ENCODE measurements at regions not wholly inside any gene's neighbourhood (a gene's known extent, or its start where the extent isn't known, plus 50 kb on each side); places are given as distances from the start of the nearest gene placed in this dataset.

- no peaks in the 10 kb centered on the region for H3K4me1 ChIP-seq (ENCODE audit: control insufficient read depth, insufficient read depth, low read length)
- H3K9me3 ChIP-seq (ENCODE audit: control insufficient read depth, insufficient read depth, low read length) = no peaks in the 10 kb centered on the region
- no peaks in the 10 kb centered on the region for H3K36me3 ChIP-seq (ENCODE audit: control insufficient read depth, insufficient read depth, low read length)
- no CpG with 5 or more reads among the region's 4 CpGs for WGBS (ENCODE audit: insufficient coverage, insufficient read length)
- H3K27me3 ChIP-seq (ENCODE audit: control insufficient read depth, insufficient read depth, low read length) = no peaks in the 10 kb centered on the region
- H3K4me3 ChIP-seq (ENCODE audit: low read length) = no peak overlapping the region
- no peak for DNase-seq (ENCODE audit: low read depth, low spot score)
- H3K27ac ChIP-seq (ENCODE audit: low read length) = no peak overlapping the region
Observed at GRCh38 chr5:96610747-96611146, 51.4 kb upstream of the CAST start.

- Histone ChIP-seq H3K27ac (ENCODE audit: low read length) (no peak overlapping the region), H3K4me3 (ENCODE audit: low read length) (no peak overlapping the region), H3K9me3 (ENCODE audit: control insufficient read depth, insufficient read depth, low read length) (no peaks in the 10 kb centered on the region), H3K4me1 (ENCODE audit: control insufficient read depth, insufficient read depth, low read length) (no peaks in the 10 kb centered on the region), H3K27me3 (ENCODE audit: control insufficient read depth, insufficient read depth, low read length) (no peaks in the 10 kb centered on the region), H3K36me3 (ENCODE audit: control insufficient read depth, insufficient read depth, low read length) (no peaks in the 10 kb centered on the region)
- no CpG with 5 or more reads among the region's 2 CpGs for WGBS (ENCODE audit: insufficient coverage, insufficient read length)
- no peak for DNase-seq (ENCODE audit: low read depth, low spot score)
Observed at GRCh38 chr5:96611946-96612345, 50.2 kb upstream of the CAST start.
